Endothelial cell of umbilical vein (primary cell): ENCODE measurements at regions not wholly inside any gene's neighbourhood (a gene's known extent, or its start where the extent isn't known, plus 50 kb on each side); places are given as distances from the start of the nearest gene placed in this dataset.

Experiments used
- BruUV-seq: library from RNA; stranded (reverse); fragments of 400-500 nt; replicated peaks from 2 replicates; lab custom pipeline; 2021; lab: Mats Ljungman, UMichigan
- CTCF ChIA-PET: fragments of 300-600, 350-600 bp; sonication (Branson Sonifier 250); formaldehyde crosslinking; loops from one replicate; lab custom pipeline; 2021; ENCODE audit warnings: antibody characterized with exemption, inconsistent platforms; lab: Charles Lee
- POLR2A ChIA-PET: fragments of 300-600, 350-600 bp; sonication (Branson Sonifier 250); formaldehyde crosslinking; loops from one replicate; lab custom pipeline; 2021; ENCODE audit warnings: antibody characterized with exemption, inconsistent platforms; lab: Charles Lee
- DNase-seq: peaks from one replicate; pipeline ENCODE4 v3.0.0-alpha.2; 2011; ENCODE audit warnings: low read depth, low spot score
- FAIRE-seq: peaks from 2 replicates; lab custom pipeline; 2011; peaks lifted over from hg19 to GRCh38; lab: Jason Lieb, UNC
- H2AFZ ChIP-seq: 2 replicates; pipeline ENCODE4 v1.6.0; 2012; ENCODE audit warnings: low read depth, low read length, control low read depth, inconsistent platforms
- H3K27ac ChIP-seq: 2 replicates; pipeline ENCODE4 v1.5.1; 2011; ENCODE audit warnings: low read depth, mild to moderate bottlenecking, control low read depth, low read length, moderate library complexity; ENCODE audit not compliant: insufficient read depth
- H3K27me3 ChIP-seq, 2 experiments: 2 replicates each; pipeline versions ENCODE4 v1.6.0 to v1.6.1; 2011; ENCODE audit warnings: low read length in 2 of 2, mixed read lengths in 1 of 2; ENCODE audit not compliant: control insufficient read depth in 2 of 2, insufficient read depth in 2 of 2
- H3K36me3 ChIP-seq, 2 experiments: 2 replicates in 1 of 2; 3 replicates in 1 of 2; pipeline ENCODE4 v1.5.1; 2011; ENCODE audit warnings: low read length in 2 of 2, mild to moderate bottlenecking in 1 of 2, moderate library complexity in 1 of 2; ENCODE audit not compliant: control insufficient read depth in 2 of 2, insufficient read depth in 2 of 2; ENCODE audit errors: extremely low read depth in 1 of 2
- H3K4me1 ChIP-seq: 3 replicates; pipeline ENCODE4 v1.5.1; 2011; ENCODE audit warnings: mild to moderate bottlenecking, low read length; ENCODE audit not compliant: control insufficient read depth, insufficient read depth; ENCODE audit errors: extremely low read depth
- H3K4me2 ChIP-seq: 2 replicates; pipeline ENCODE4 v1.6.1; 2011; ENCODE audit warnings: low read length, control low read depth, mixed read lengths; ENCODE audit not compliant: insufficient read depth
- H3K4me3 ChIP-seq, 3 experiments: fragments of 200-600 bp in 1 of 3; sonication (generic), shearing (Covaris generic) in 1 of 3; replicated peaks in 1 of 3; 2 replicates each; pipeline ENCODE4 v1.5.1; 2011 to 2016; ENCODE audit warnings: control low read depth in 3 of 3, low read length in 3 of 3, mild to moderate bottlenecking in 2 of 3, inconsistent platforms in 1 of 3, low read depth in 1 of 3, moderate library complexity in 1 of 3; ENCODE audit not compliant: insufficient read depth in 1 of 3
- H3K79me2 ChIP-seq: 2 replicates; pipeline ENCODE4 v1.6.0; 2012; ENCODE audit warnings: low read length, inconsistent platforms; ENCODE audit not compliant: control insufficient read depth, insufficient read depth
- H3K9ac ChIP-seq: replicated peaks from 2 replicates; pipeline ENCODE3; 2011; ENCODE audit warnings: low read length, control low read depth; ENCODE audit not compliant: insufficient read depth; ENCODE audit errors: extremely low read depth
- H3K9me1 ChIP-seq: replicated peaks from 3 replicates; pipeline ENCODE4 v1.6.0; 2011; ENCODE audit warnings: mild to moderate bottlenecking, low read length; ENCODE audit not compliant: control insufficient read depth, insufficient read depth; ENCODE audit errors: extremely low read depth
- H3K9me3 ChIP-seq: replicated peaks from 2 replicates; pipeline ENCODE4 v1.5.1; 2012; ENCODE audit warnings: low read length, inconsistent platforms; ENCODE audit not compliant: control insufficient read depth, insufficient read depth
- H4K20me1 ChIP-seq: replicated peaks from 2 replicates; pipeline ENCODE3; 2011; ENCODE audit warnings: mild to moderate bottlenecking, low read length; ENCODE audit not compliant: control insufficient read depth, insufficient read depth; ENCODE audit errors: extremely low read depth
- CTCF ChIP-seq, 2 donors: IDR thresholded peaks; 1 replicate in 1 of 2; 2 replicates in 1 of 2; pipeline ENCODE4 v1.5.1; 2011; ENCODE audit warnings: low read length in 2 of 2, mild to moderate bottlenecking in 2 of 2, moderate library complexity in 2 of 2, control low read depth in 1 of 2, inconsistent platforms in 1 of 2, low read depth in 1 of 2; ENCODE audit not compliant: insufficient read depth in 1 of 2; ENCODE audit errors: extremely low read depth in 1 of 2
- EZH2 ChIP-seq: IDR thresholded peaks from 2 replicates; pipeline ENCODE4 v1.6.1; 2012; ENCODE audit warnings: borderline replicate concordance, low read depth, mild to moderate bottlenecking, moderate library complexity, low read length, inconsistent platforms; ENCODE audit not compliant: severe bottlenecking
- FOS ChIP-seq: IDR thresholded peaks from 2 replicates; pipeline ENCODE4 v1.6.1; 2011; ENCODE audit warnings: mild to moderate bottlenecking, low read length, moderate library complexity, borderline replicate concordance; ENCODE audit not compliant: insufficient read depth
- GATA2 ChIP-seq: IDR thresholded peaks from 2 replicates; pipeline ENCODE4 v1.7.0; 2011; ENCODE audit warnings: low read depth, mild to moderate bottlenecking, moderate library complexity, mixed read lengths, low read length; ENCODE audit not compliant: insufficient read length, insufficient read depth
- JUN ChIP-seq: IDR thresholded peaks from 2 replicates; pipeline ENCODE4 v1.6.1; 2011; ENCODE audit warnings: borderline replicate concordance, low read depth; ENCODE audit not compliant: insufficient read length, insufficient read depth
- MAX ChIP-seq: IDR thresholded peaks from 2 replicates; pipeline ENCODE4 v1.6.1; 2011; ENCODE audit not compliant: insufficient read depth, insufficient read length
- MYC ChIP-seq: IDR thresholded peaks from one replicate; pipeline ENCODE4 v1.6.1; 2011; ENCODE audit warnings: mild to moderate bottlenecking, low read depth, low read length
- POLR2A ChIP-seq: IDR thresholded peaks from 2 replicates; pipeline ENCODE4 v1.6.1; 2012; ENCODE audit warnings: low read depth, mild to moderate bottlenecking, control low read depth, low read length
- POLR2AphosphoS5 ChIP-seq: IDR thresholded peaks from 2 replicates; pipeline ENCODE4 v1.6.1; 2012; ENCODE audit warnings: low read depth, mild to moderate bottlenecking, control low read depth, low read length, moderate library complexity; ENCODE audit not compliant: insufficient read depth
- dilution Hi-C: fragments of 300-500 bp; cut with MboI; formaldehyde crosslinking; loops from one replicate; pipeline ENCODE4 v1.15.0; 2019; ENCODE audit warnings: low sequenced_read_pairs; ENCODE audit not compliant: extremely low pct_ligation_motif_present
- intact Hi-C: fragments of 100-400 bp; cut with micrococcal nuclease; formaldehyde crosslinking; loops from one replicate; pipeline ENCODE4 v1.10.0; 2022

- CTCF ChIA-PET, result no interaction called here
- intact Hi-C loops, result no loop called here
- peaks cover 0 to 4% of the 10 kb centered on the region in 2 experiments for H3K27me3 ChIP-seq
- no peaks in the 10 kb centered on the region for H3K9me3 ChIP-seq
- FAIRE-seq, result no peak
- dilution Hi-C loops, result no loop called here
- BruUV-seq, result no TSS peak
- H3K9ac ChIP-seq, result no peak overlapping the region
- no peaks in the 10 kb centered on the region for H3K79me2 ChIP-seq
- POLR2A ChIA-PET, result no interaction called here
- H3K27ac ChIP-seq, result no peak overlapping the region
- H4K20me1 ChIP-seq, result no peaks in the 10 kb centered on the region
- TF ChIP-seq MAX (no peak), POLR2AphosphoS5 (no peak), POLR2A (no peak), JUN (no peak)
- H3K4me2 ChIP-seq, result no peak overlapping the region
- no peaks in the 10 kb centered on the region for H3K9me1 ChIP-seq
- H3K4me1 ChIP-seq, result no peaks in the 10 kb centered on the region
- no peak overlapping the region for H2AFZ ChIP-seq
- no peak overlapping the region for H3K4me3 ChIP-seq
- no peak for DNase-seq
- H3K36me3 ChIP-seq, result no peaks in the 10 kb centered on the region
These were observed 120.5 kb upstream of the WDR1 start for GRCh38 chr4:10237131-10237530.

- Histone ChIP-seq H4K20me1 (no peaks in the 10 kb centered on the region), H3K4me3 (no peak overlapping the region), H3K9me1 (no peaks in the 10 kb centered on the region), H3K4me1 (no peaks in the 10 kb centered on the region), H3K27me3 (no peaks in the 10 kb centered on the region), H3K4me2 (no peak overlapping the region), H3K79me2 (no peaks in the 10 kb centered on the region), H3K27ac (no peak overlapping the region), H2AFZ (no peak overlapping the region), H3K9ac (no peak overlapping the region), H3K9me3 (no peaks in the 10 kb centered on the region), H3K36me3 (no peaks in the 10 kb centered on the region)
- no peak for FAIRE-seq
- ChIA-PET CTCF (no interaction called here), POLR2A (no interaction called here)
- TF ChIP-seq CTCF (IDR thresholded peaks at IDR 0.05; ENCODE audit: extremely low read depth in 1 of 2, insufficient read depth in 1 of 2, low read depth in 1 of 2, low read length in 2 of 2) (no peak), JUN (no peak), MYC (no peak), POLR2AphosphoS5 (no peak), EZH2 (no peak), POLR2A (no peak), FOS (no peak), GATA2 (no peak), MAX (no peak)
- dilution Hi-C loops, result no loop called here
- BruUV-seq, result no TSS peak
- no peak for DNase-seq
- intact Hi-C loops, result no loop called here
These were observed 115.5 kb upstream of the WDR1 start for GRCh38 chr4:10232114-10232513.
